Activated naive CD4-positive, alpha-beta T cell treated with anti-CD3 and anti-CD28 coated beads for 36 hours (primary cell): ENCODE measurements at regions not wholly inside any gene's neighbourhood (a gene's known extent, or its start where the extent isn't known, plus 50 kb on each side); places are given as distances from the start of the nearest gene placed in this dataset.

Source experiments
- CTCF ChIA-PET: fragments of 350-600 bp; sonication (Branson Sonifier 250); formaldehyde crosslinking; loops from one replicate; lab custom pipeline; 2021; ENCODE audit warnings: antibody characterized with exemption; lab: Charles Lee
- DNase-seq: peaks from one replicate; pipeline ENCODE4 v3.0.0-alpha.2; 2020
- H3K27ac Mint-ChIP-seq: one replicate; pipeline ENCODE4 v1.8.0; 2021; ENCODE audit warnings: mild to moderate bottlenecking, mixed read lengths
- H3K27me3 Mint-ChIP-seq: one replicate; pipeline ENCODE4 v1.8.0; 2021; ENCODE audit warnings: low read depth, mixed read lengths
- H3K36me3 Mint-ChIP-seq: one replicate; pipeline ENCODE4 v1.8.0; 2021; ENCODE audit warnings: low read depth, mixed read lengths
- H3K4me1 Mint-ChIP-seq: one replicate; pipeline ENCODE4 v1.8.0; 2021; ENCODE audit warnings: low read depth, mixed read lengths
- H3K4me3 Mint-ChIP-seq: one replicate; pipeline ENCODE4 v1.8.0; 2021; ENCODE audit warnings: mild to moderate bottlenecking, moderate library complexity, mixed read lengths
- H3K9me3 Mint-ChIP-seq: one replicate; pipeline ENCODE4 v1.8.0; 2021; ENCODE audit warnings: mixed read lengths
- intact Hi-C: fragments of 100-400 bp; cut with micrococcal nuclease; formaldehyde crosslinking; loops from one replicate; pipeline ENCODE4 v1.15.1; 2023

DNA sequence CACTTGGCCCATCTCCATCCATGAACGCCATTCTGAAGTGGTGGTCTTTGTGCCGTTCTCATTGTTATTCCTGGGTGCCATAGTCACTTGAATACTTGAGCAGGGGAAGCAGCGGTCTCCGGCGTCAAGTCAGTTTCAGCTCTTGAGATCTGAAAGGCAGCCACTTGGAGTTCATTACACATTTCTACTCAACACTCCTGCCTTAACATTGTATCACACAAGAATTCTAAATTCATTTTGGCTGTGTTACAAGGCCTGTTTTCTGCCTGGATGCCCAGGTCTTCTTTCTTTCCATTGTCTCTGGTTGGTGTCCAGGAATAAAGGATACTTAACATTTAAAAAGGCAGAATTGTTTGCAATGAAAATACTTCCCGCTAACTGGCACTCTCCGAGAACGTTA is 69.0 kb upstream of the RAB11FIP2 start:
- H3K4me3 Mint-ChIP-seq, result no peak overlapping the region
- H3K9me3 Mint-ChIP-seq, result no peaks in the 10 kb centered on the region
- H3K27ac Mint-ChIP-seq, result no peak overlapping the region
- no peaks in the 10 kb centered on the region for H3K4me1 Mint-ChIP-seq
- DNase-seq, result no peak
- CTCF ChIA-PET, result no interaction called here
- intact Hi-C loops, result no loop called here
- H3K27me3 Mint-ChIP-seq, result peaks cover 5% of the 10 kb centered on the region
- no peaks in the 10 kb centered on the region for H3K36me3 Mint-ChIP-seq

DNA sequence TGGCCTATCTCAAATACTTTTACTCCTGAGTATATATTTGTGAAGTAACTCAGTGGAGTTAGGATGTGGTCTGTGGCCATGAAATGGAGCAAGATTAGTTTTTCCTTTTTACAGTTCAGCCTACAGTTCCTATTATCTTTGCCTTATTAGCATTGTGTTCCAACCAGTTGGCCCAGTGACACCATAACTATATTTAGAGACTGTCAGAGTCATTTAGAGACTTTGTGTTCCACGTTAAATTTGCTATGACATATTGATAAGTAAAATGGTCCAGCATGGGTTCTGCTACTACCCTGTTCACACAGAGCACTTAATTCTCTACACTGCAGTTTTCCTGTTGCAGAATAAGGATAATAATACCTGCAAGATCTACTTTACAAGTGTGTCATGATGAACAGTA is 68.3 kb upstream of the RAB11FIP2 start:
- Mint-ChIP-seq H3K27ac (no peak overlapping the region), H3K9me3 (no peaks in the 10 kb centered on the region), H3K36me3 (no peaks in the 10 kb centered on the region), H3K4me1 (no peaks in the 10 kb centered on the region), H3K4me3 (no peak overlapping the region), H3K27me3 (peaks cover 4% of the 10 kb centered on the region)
- no peak for DNase-seq
- intact Hi-C loops, result no loop called here
- CTCF ChIA-PET, result no interaction called here

DNA sequence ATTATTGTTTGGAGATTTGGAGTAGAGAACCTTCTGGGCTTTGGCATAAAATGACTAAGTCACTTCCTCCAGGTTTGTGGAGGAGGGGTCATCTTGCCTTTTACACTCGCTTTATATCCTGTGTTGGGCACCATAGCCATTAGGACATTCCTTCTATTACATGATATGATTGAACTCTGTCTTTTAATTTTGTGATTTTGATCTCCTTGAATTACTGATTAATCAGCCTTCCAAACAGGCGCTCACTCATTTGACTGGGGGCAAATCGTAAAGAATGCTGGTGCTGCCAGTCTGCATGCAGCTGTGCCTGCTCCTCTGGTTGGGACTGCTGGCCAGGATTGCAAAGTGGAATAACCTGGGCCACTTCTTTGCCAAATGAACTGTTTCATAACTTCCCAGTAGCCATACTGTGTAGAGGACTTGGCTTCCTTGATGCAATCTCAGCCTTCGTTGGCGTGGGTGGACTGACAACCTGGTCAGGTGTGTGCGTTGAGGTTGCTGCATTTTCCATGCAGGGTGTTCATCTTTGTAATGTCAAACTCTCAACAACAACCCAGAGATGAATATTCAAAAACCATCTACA is 65.9 kb upstream of the RAB11FIP2 start:
- no peaks in the 10 kb centered on the region for H3K9me3 Mint-ChIP-seq
- no peak for DNase-seq
- peaks cover 2% of the 10 kb centered on the region for H3K27me3 Mint-ChIP-seq
- CTCF ChIA-PET, result no interaction called here
- intact Hi-C loops, result no loop called here
- H3K4me3 Mint-ChIP-seq, result no peak overlapping the region
- H3K27ac Mint-ChIP-seq, result no peak overlapping the region
- H3K36me3 Mint-ChIP-seq, result no peaks in the 10 kb centered on the region
- no peaks in the 10 kb centered on the region for H3K4me1 Mint-ChIP-seq

DNA sequence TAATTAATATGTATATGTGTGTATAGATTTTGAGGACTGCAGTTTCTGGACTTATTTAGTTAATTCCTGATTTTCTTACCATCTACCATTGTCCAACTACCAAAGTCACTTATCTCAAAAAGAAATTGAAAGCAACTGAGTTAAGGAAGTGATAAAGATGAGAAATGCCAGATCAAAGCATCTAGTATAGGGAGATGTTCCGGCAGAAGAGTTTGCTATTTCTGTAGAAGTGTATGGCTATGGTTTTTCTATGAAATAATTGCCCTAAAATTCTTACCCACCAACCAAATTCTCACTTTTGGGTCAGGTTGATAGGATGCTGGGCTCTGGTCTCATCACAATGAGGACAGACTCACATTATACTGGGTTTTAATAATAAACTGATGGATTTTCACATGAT is 64.0 kb upstream of the RAB11FIP2 start:
- intact Hi-C loops, result no loop called here
- no peak overlapping the region for H3K27ac Mint-ChIP-seq
- peaks cover 2% of the 10 kb centered on the region for H3K27me3 Mint-ChIP-seq
- no peak for DNase-seq
- H3K9me3 Mint-ChIP-seq, result no peaks in the 10 kb centered on the region
- H3K36me3 Mint-ChIP-seq, result no peaks in the 10 kb centered on the region
- H3K4me3 Mint-ChIP-seq, result no peak overlapping the region
- CTCF ChIA-PET, result no interaction called here
- H3K4me1 Mint-ChIP-seq, result no peaks in the 10 kb centered on the region

DNA sequence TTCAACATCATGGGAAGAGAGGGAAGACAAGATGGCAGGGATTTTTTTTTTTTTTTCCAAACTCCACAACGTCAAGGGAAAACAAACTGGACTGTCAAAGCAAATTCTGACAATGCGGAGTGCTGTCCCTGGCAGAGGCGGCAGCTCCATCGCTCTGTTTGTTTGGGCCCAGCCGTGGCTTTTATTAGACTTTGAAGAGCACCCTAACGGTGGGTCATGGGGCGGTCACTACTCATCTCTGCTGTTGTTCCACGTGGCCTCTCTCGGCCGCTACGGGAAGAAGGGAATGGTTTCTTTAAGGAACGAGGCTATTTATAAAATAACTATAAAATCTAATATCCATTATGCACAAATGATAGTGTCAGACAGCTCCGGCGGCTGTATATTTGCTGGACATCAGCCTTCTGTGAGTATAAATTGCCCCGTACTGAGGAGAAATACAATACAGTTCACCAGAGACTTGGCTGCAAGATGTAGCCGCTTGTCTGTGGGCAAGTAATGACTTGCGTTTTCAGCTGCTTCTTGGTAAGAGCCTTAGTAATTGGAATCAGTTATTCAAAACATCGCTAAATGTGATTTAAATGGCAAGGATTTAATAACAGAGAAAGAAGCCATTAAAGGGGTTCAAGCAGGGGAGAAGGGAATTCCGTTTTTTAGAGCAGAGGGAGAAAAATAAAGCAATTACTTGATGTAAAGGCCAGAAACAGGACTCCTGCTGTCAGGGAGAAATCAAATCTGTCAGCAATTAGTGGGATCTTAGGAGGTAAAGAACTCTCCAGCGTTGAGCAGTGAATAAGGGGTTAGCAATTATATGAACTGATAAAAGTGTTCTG is 61.7 kb upstream of the RAB11FIP2 start:
- Mint-ChIP-seq H3K4me1 (no peaks in the 10 kb centered on the region), H3K9me3 (no peaks in the 10 kb centered on the region), H3K27me3 (peaks cover 8% of the 10 kb centered on the region), H3K27ac (no peak overlapping the region), H3K4me3 (no peak overlapping the region), H3K36me3 (no peaks in the 10 kb centered on the region)
- CTCF ChIA-PET, result no interaction called here
- intact Hi-C loops, result loop anchor here (5.0 to 10.0 kb wide), 2 partner anchors 571 to 614 kb away; no protein-coding TSS in a partner anchor
- no peak for DNase-seq

DNA sequence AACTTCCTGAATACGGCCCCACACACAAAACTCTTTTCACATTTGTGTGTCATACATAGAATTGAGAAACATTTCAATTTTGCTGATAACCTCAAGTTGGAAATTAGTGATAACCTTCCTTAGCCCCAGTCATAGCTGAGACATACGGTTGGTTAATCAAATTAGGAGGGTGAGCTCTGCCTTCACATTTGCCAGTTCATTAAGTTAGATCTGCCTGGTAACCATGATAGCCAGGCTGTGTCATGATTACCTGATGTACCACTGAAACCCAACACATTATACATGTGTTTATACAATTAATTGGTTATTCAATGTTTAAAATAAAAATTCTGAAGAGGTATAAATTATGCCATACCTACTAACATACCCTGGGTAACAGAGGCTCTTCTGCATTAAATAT is 60.8 kb upstream of the RAB11FIP2 start:
- intact Hi-C loops, result loop anchor here (5.0 to 10.0 kb wide), 2 partner anchors 570 to 613 kb away; no protein-coding TSS in a partner anchor
- DNase-seq, result no peak
- Mint-ChIP-seq H3K4me1 (no peaks in the 10 kb centered on the region), H3K27me3 (peaks cover 13% of the 10 kb centered on the region), H3K36me3 (no peaks in the 10 kb centered on the region), H3K4me3 (no peak overlapping the region), H3K9me3 (no peaks in the 10 kb centered on the region), H3K27ac (no peak overlapping the region)
- CTCF ChIA-PET, result no interaction called here

DNA sequence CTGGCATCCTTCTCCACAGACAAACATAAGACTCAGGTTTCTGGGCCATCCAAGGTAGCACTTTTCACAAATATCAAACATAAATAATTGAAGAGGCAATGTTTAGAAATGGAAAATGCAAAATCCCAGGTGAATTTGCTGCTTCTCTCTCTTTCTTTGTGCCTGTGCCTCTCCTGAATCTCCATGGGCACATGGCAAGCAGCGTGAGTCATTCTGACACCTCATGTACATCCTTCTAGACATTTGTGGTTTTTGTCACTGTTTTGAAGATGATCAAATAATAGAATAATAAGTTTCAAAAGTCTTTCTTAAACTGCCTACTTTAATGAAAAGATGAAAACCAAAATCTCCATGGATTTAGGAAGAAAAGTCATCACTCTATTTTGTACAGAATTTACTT is 60.3 kb upstream of the RAB11FIP2 start:
- no peaks in the 10 kb centered on the region for H3K36me3 Mint-ChIP-seq
- H3K27me3 Mint-ChIP-seq, result peaks cover 16% of the 10 kb centered on the region
- intact Hi-C loops, result loop anchor here (5.0 to 10.0 kb wide), 2 partner anchors 570 to 612 kb away; no protein-coding TSS in a partner anchor
- DNase-seq, result no peak
- no peaks in the 10 kb centered on the region for H3K4me1 Mint-ChIP-seq
- CTCF ChIA-PET, result interaction anchor here (0.6 to 1.3 kb wide), 2 partner anchors 68 to 568 kb away, joined by 3 read pairs; no protein-coding TSS in a partner anchor
- no peaks in the 10 kb centered on the region for H3K9me3 Mint-ChIP-seq
- H3K27ac Mint-ChIP-seq, result no peak overlapping the region
- H3K4me3 Mint-ChIP-seq, result no peak overlapping the region

DNA sequence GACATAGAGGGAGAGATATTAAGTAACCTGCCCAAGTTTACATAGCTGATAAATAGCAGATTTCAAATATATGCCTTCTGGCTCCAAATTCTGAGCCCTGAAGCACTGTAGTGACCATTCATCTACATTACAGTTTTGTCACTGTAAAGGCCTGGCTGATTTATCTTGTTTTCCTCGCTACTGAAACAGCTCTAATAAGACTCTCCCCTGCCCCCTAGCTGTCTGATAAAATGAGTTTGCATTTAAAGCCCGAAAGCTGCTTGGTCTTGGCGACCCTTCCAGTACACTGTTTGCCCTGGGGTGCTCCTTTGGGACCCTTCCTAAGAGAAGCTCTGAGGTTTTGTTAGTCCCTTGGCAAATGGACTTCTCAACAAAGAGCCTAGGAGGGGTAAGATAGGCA is 59.7 kb upstream of the RAB11FIP2 start:
- intact Hi-C loops, result loop anchor here (5.0 to 10.0 kb wide), 2 partner anchors 569 to 612 kb away; no protein-coding TSS in a partner anchor
- DNase-seq, result no peak
- CTCF ChIA-PET, result interaction anchor here (0.6 to 1.3 kb wide), 2 partner anchors 67 to 568 kb away, joined by 3 read pairs; no protein-coding TSS in a partner anchor
- Mint-ChIP-seq H3K27me3 (peaks cover 16% of the 10 kb centered on the region), H3K4me1 (no peaks in the 10 kb centered on the region), H3K9me3 (no peaks in the 10 kb centered on the region), H3K27ac (no peak overlapping the region), H3K36me3 (no peaks in the 10 kb centered on the region), H3K4me3 (no peak overlapping the region)

DNA sequence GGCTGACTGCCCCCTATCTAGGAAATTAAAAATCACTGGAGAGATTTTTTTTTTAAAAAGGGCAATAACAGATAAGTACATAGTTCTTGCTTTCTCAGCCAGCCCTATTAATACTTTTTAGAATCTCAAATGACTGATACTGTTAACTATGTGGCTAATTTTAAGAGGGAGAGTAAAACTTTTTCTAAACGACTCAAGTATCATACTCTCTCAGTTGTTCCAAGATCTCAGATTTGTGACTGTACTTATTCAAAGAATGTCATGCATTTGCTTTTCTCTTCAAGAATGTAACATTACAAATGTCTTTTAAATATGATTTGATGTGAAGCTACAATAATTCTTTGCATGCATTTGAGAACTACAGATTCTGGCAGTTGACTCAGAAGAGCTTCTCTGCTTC is 55.4 kb upstream of the RAB11FIP2 start:
- H3K27me3 Mint-ChIP-seq, result peaks cover 14% of the 10 kb centered on the region
- no peaks in the 10 kb centered on the region for H3K4me1 Mint-ChIP-seq
- H3K9me3 Mint-ChIP-seq, result no peaks in the 10 kb centered on the region
- no peak for DNase-seq
- intact Hi-C loops, result loop anchor here (10.0 kb wide), 1 partner anchor 607 kb away; no protein-coding TSS in a partner anchor
- CTCF ChIA-PET, result no interaction called here
- no peaks in the 10 kb centered on the region for H3K36me3 Mint-ChIP-seq
- no peak overlapping the region for H3K4me3 Mint-ChIP-seq
- no peak overlapping the region for H3K27ac Mint-ChIP-seq

DNA sequence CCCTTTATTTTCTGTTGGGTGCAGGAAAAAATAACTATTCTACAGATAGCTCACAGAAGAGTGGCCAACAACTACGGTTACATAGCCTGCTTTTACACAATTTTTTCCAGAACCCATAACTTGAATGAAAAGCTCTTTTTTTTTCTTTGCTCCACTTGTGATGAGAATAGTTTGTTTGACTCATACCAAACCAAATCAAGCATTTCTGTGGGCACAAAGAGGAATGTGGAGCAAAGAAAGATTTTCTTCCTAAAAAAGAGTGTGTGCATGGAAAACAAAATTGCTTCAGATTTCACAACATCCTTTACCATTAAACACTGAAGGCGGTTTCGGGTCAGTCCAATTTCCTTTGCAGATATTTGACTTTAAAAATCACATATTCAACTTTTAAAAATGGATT is 54.8 kb upstream of the RAB11FIP2 start:
- no peaks in the 10 kb centered on the region for H3K9me3 Mint-ChIP-seq
- no peak for DNase-seq
- CTCF ChIA-PET, result interaction anchor here (0.9 kb wide), 1 partner anchor 731 kb away, joined by 3 read pairs; no protein-coding TSS in a partner anchor
- no peak overlapping the region for H3K4me3 Mint-ChIP-seq
- intact Hi-C loops, result loop anchor here (10.0 kb wide), 1 partner anchor 607 kb away; no protein-coding TSS in a partner anchor
- H3K27me3 Mint-ChIP-seq, result peaks cover 14% of the 10 kb centered on the region
- no peaks in the 10 kb centered on the region for H3K4me1 Mint-ChIP-seq
- no peak overlapping the region for H3K27ac Mint-ChIP-seq
- H3K36me3 Mint-ChIP-seq, result no peaks in the 10 kb centered on the region
